H9 (cell line): ENCODE measurements at regions not wholly inside any gene's neighbourhood (a gene's known extent, or its start where the extent isn't known, plus 50 kb on each side); places are given as distances from the start of the nearest gene placed in this dataset.
A peak's percentile ranks its signal among the peaks of the same experiment; 100 is the strongest.

Experiments
- DNase-seq: peaks from one replicate; pipeline ENCODE4 v3.0.0-alpha.2; 2017
- H2AFZ ChIP-seq: one replicate; pipeline ENCODE4 v1.6.1; 2013; ENCODE audit warnings: mild to moderate bottlenecking, low read length, control low read depth, moderate library complexity
- H2AK5ac ChIP-seq: 2 replicates; pipeline ENCODE4 v1.6.1; 2013; ENCODE audit warnings: low read length, control low read depth, mixed read lengths; ENCODE audit not compliant: insufficient read length
- H2BK120ac ChIP-seq: one replicate; pipeline ENCODE4 v1.6.1; 2013; ENCODE audit warnings: low read depth, mild to moderate bottlenecking, low read length, control low read depth, inconsistent platforms; ENCODE audit not compliant: poor library complexity, severe bottlenecking
- H2BK12ac ChIP-seq: 2 replicates; pipeline ENCODE4 v1.6.1; 2013; ENCODE audit warnings: low read length, control low read depth, mixed read lengths, low read depth; ENCODE audit not compliant: insufficient read length
- H2BK15ac ChIP-seq: 2 replicates; pipeline ENCODE4 v1.6.1; 2013; ENCODE audit warnings: low read depth, low read length, control low read depth
- H2BK20ac ChIP-seq: one replicate; pipeline ENCODE4 v1.6.1; 2013; ENCODE audit warnings: low read depth, mild to moderate bottlenecking, low read length, control low read depth, inconsistent platforms; ENCODE audit not compliant: poor library complexity, severe bottlenecking
- H2BK5ac ChIP-seq: 2 replicates; pipeline ENCODE4 v1.6.1; 2013; ENCODE audit warnings: low read length, control low read depth, mixed read lengths; ENCODE audit not compliant: insufficient read length
- H3K14ac ChIP-seq: 2 replicates; pipeline ENCODE4 v1.6.1; 2013; ENCODE audit warnings: low read length, control low read depth; ENCODE audit not compliant: insufficient read depth
- H3K18ac ChIP-seq: 2 replicates; pipeline ENCODE4 v1.6.1; 2013; ENCODE audit warnings: low read depth, mild to moderate bottlenecking, mixed read lengths, low read length, control low read depth; ENCODE audit not compliant: insufficient read length
- H3K23ac ChIP-seq: 2 replicates; pipeline ENCODE4 v1.6.1; 2013; ENCODE audit warnings: low read length, control low read depth, mixed read lengths, low read depth; ENCODE audit not compliant: insufficient read length
- H3K23me2 ChIP-seq: 2 replicates; pipeline ENCODE4 v1.6.1; 2013; ENCODE audit warnings: low read depth, mild to moderate bottlenecking, mixed read lengths, low read length, control low read depth; ENCODE audit not compliant: insufficient read length, poor library complexity, severe bottlenecking
- H3K27ac ChIP-seq: 2 replicates; pipeline ENCODE4 v1.5.1; 2013; ENCODE audit warnings: low read length, control low read depth, mixed read lengths, low read depth; ENCODE audit not compliant: insufficient read length
- H3K27me3 ChIP-seq: 2 replicates; pipeline ENCODE4 v1.6.1; 2013; ENCODE audit warnings: low read length, control low read depth, inconsistent platforms; ENCODE audit not compliant: insufficient read depth
- H3K4ac ChIP-seq: 2 replicates; pipeline ENCODE4 v1.6.1; 2013; ENCODE audit warnings: low read depth, mild to moderate bottlenecking, control low read depth, inconsistent platforms, low read length, moderate library complexity
- H3K4me1 ChIP-seq: 2 replicates; pipeline ENCODE4 v1.6.1; 2013; ENCODE audit warnings: low read length, control low read depth, inconsistent platforms; ENCODE audit not compliant: insufficient read depth
- H3K4me2 ChIP-seq: 2 replicates; pipeline ENCODE4 v1.6.1; 2013; ENCODE audit warnings: low read length, control low read depth, mixed read lengths; ENCODE audit not compliant: insufficient read length, insufficient read depth
- H3K56ac ChIP-seq: 2 replicates; pipeline ENCODE4 v1.6.1; 2013; ENCODE audit warnings: low read depth, mild to moderate bottlenecking, mixed read lengths, low read length, control low read depth; ENCODE audit not compliant: insufficient read length
- H3K79me1 ChIP-seq: 2 replicates; pipeline ENCODE4 v1.6.1; 2013; ENCODE audit warnings: low read depth, mild to moderate bottlenecking, moderate library complexity, low read length, control low read depth, inconsistent platforms; ENCODE audit not compliant: insufficient read depth, poor library complexity, severe bottlenecking
- H3K79me2 ChIP-seq: 2 replicates; pipeline ENCODE4 v1.6.1; 2013; ENCODE audit warnings: low read length, control low read depth, inconsistent platforms; ENCODE audit not compliant: insufficient read depth
- H3K9ac ChIP-seq: 2 replicates; pipeline ENCODE4 v1.6.1; 2013; ENCODE audit warnings: low read length, control low read depth, mixed read lengths; ENCODE audit not compliant: insufficient read length; ENCODE audit errors: extremely low read depth
- H3K9me3 ChIP-seq: one replicate; pipeline ENCODE4 v1.6.1; 2013; ENCODE audit warnings: low read depth, low read length, inconsistent platforms; ENCODE audit not compliant: control insufficient read depth
- H3T11ph ChIP-seq: one replicate; pipeline ENCODE4 v1.6.1; 2013; ENCODE audit warnings: mild to moderate bottlenecking, low read length, control low read depth, inconsistent platforms
- H4K20me1 ChIP-seq: one replicate; pipeline ENCODE4 v1.6.1; 2013; ENCODE audit not compliant: control insufficient read depth, insufficient read length, insufficient read depth
- H4K5ac ChIP-seq: 2 replicates; pipeline ENCODE4 v1.6.1; 2013; ENCODE audit warnings: low read depth, mild to moderate bottlenecking, mixed read lengths, low read length, control low read depth; ENCODE audit not compliant: insufficient read length
- H4K8ac ChIP-seq: replicated peaks from 2 replicates; pipeline ENCODE4 v1.6.1; 2013; ENCODE audit warnings: low read length, control low read depth, mixed read lengths, low read depth; ENCODE audit not compliant: insufficient read length
- H4K91ac ChIP-seq: 2 replicates; pipeline ENCODE4 v1.6.1; 2013; ENCODE audit warnings: low read depth, mild to moderate bottlenecking, moderate library complexity, mixed read lengths, low read length, control low read depth; ENCODE audit not compliant: insufficient read length
- H3K27ac Mint-ChIP-seq, 3 experiments: 2 replicates in 2 of 3; 3 replicates in 1 of 3; pipeline ENCODE4 v1.8.0; 2020 to 2021; ENCODE audit warnings: mixed read lengths in 3 of 3, mild to moderate bottlenecking in 1 of 3, moderate library complexity in 1 of 3
- H3K27me3 Mint-ChIP-seq: 2 replicates; pipeline ENCODE4 v1.8.0; 2021; ENCODE audit warnings: low read depth, mild to moderate bottlenecking, moderate library complexity, mixed read lengths
- H3K36me3 Mint-ChIP-seq, 3 experiments: 2 replicates in 2 of 3; 3 replicates in 1 of 3; pipeline ENCODE4 v1.8.0; 2020 to 2021; ENCODE audit warnings: low read depth in 3 of 3, mixed read lengths in 3 of 3; ENCODE audit not compliant: insufficient read depth in 1 of 3
- H3K4me1 Mint-ChIP-seq, 2 experiments: 2 replicates each; pipeline ENCODE4 v1.8.0; 2020; ENCODE audit warnings: mixed read lengths in 2 of 2
- H3K4me3 Mint-ChIP-seq, 2 experiments: 2 replicates in 1 of 2; 3 replicates in 1 of 2; pipeline ENCODE4 v1.8.0; 2020 to 2021; ENCODE audit warnings: mild to moderate bottlenecking in 2 of 2, mixed read lengths in 2 of 2, moderate library complexity in 1 of 2
- H3K9me3 Mint-ChIP-seq, 2 experiments: 2 replicates in 1 of 2; 3 replicates in 1 of 2; pipeline ENCODE4 v1.8.0; 2020; ENCODE audit warnings: mild to moderate bottlenecking in 2 of 2, mixed read lengths in 2 of 2, moderate library complexity in 1 of 2
- WGBS: extraction: QIAGEN DNeasy Blood & Tissue Kit; methylation state at CpG from one replicate; pipeline ENCODE4 v1.1.7; 2013; ENCODE audit warnings: missing lambda C conversion rate, low lambda C conversion rate, mixed read lengths; ENCODE audit not compliant: insufficient read length; ENCODE audit errors: extremely low coverage; 5-methylcytosine and 5-hydroxymethylcytosine counted together
- TF ChIP-seq, protein P1 (sequence below): fragments of 200-600 bp; sonication (generic); conservative IDR thresholded peaks from 3 replicates; pipeline ENCODE4 v1.8.0; 2021; ENCODE audit warnings: antibody characterized with exemption, mild to moderate bottlenecking

DNA sequence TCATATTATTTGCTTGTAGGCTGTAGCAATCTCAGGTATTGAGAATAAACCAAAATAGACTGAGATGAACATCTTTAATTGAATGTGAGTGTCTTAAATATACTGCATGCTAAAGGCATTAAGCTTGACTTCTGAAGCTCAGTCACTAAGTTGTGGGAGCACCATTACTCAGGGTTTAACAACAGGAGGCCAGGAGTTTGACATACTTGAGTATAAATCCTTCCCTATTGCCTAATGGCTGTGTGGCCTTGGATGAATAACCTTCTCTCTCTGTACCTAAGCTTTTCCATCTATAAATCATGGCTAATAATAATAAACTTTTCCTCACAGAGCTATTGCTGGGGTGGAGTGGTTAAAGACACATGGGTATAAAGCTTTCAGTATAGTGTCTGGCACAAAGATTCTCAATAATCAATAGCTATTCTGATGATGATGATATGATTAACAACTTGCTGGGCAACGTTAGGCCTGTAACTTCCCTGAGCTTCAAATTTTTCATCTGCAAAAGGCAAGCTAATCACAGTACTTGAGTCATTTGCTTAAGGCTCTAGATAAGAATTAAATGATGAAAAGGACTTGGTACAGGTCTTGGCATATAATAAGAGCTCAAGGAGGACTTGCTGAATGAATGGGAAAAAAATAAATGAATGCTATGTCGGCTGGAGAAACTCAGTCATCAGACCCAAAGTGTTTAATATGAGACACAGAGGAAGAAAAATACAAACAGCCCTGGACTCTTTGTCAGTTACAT lies 174.0 kb upstream of the IL12B start:
- H4K5ac ChIP-seq, result no peak overlapping the region
- H2BK120ac ChIP-seq, result no peak overlapping the region
- H3T11ph ChIP-seq, result no peak overlapping the region
- no peak overlapping the region for H3K4me3 Mint-ChIP-seq
- H3K23me2 ChIP-seq, result peaks cover 4% of the 10 kb centered on the region
- H3K23ac ChIP-seq, result no peak overlapping the region
- H3K4me1 Mint-ChIP-seq, result no peaks in the 10 kb centered on the region; a peak in 1 of 4 replicates
- no peaks in the 10 kb centered on the region for H3K9me3 ChIP-seq
- H3K79me1 ChIP-seq, result no peaks in the 10 kb centered on the region
- H4K20me1 ChIP-seq, result no peaks in the 10 kb centered on the region
- H2BK20ac ChIP-seq, result no peak overlapping the region
- no peak overlapping the region for H3K56ac ChIP-seq
- DNase-seq, result no peak
- TF ChIP-seq, protein P1, sequence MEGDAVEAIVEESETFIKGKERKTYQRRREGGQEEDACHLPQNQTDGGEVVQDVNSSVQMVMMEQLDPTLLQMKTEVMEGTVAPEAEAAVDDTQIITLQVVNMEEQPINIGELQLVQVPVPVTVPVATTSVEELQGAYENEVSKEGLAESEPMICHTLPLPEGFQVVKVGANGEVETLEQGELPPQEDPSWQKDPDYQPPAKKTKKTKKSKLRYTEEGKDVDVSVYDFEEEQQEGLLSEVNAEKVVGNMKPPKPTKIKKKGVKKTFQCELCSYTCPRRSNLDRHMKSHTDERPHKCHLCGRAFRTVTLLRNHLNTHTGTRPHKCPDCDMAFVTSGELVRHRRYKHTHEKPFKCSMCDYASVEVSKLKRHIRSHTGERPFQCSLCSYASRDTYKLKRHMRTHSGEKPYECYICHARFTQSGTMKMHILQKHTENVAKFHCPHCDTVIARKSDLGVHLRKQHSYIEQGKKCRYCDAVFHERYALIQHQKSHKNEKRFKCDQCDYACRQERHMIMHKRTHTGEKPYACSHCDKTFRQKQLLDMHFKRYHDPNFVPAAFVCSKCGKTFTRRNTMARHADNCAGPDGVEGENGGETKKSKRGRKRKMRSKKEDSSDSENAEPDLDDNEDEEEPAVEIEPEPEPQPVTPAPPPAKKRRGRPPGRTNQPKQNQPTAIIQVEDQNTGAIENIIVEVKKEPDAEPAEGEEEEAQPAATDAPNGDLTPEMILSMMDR, result no peak
- no peak overlapping the region for H3K9ac ChIP-seq
- H3K14ac ChIP-seq, result no peak overlapping the region
- no peak overlapping the region for H2AK5ac ChIP-seq
- H4K8ac ChIP-seq, result no peak overlapping the region
- H3K27ac Mint-ChIP-seq, result 0 out of 7 replicates have a peak overlapping the region, but pooled peaks of 1 of the 3 experiments have one; percentile 34
- no peaks in the 10 kb centered on the region for H3K27me3 ChIP-seq
- H3K18ac ChIP-seq, result no peak overlapping the region
- no peak overlapping the region for H2BK15ac ChIP-seq
- no peak overlapping the region for H3K27ac ChIP-seq
- no peak overlapping the region for H3K4ac ChIP-seq
- no peak overlapping the region for H2BK12ac ChIP-seq
- H2BK5ac ChIP-seq, result no peak overlapping the region
- no peaks in the 10 kb centered on the region for H3K4me1 ChIP-seq
- no CpG with 5 or more reads among the region's 2 CpGs for WGBS
- no peak overlapping the region for H3K4me2 ChIP-seq
- no peak overlapping the region for H4K91ac ChIP-seq
- no peaks in the 10 kb centered on the region for H3K79me2 ChIP-seq
- H3K27me3 Mint-ChIP-seq, result no peaks in the 10 kb centered on the region
- H3K36me3 Mint-ChIP-seq, result no peaks in the 10 kb centered on the region; a peak in 1 of 7 replicates
- H3K9me3 Mint-ChIP-seq, result peaks cover 3 to 6% of the 10 kb centered on the region in 2 experiments; a peak in 4 of 5 replicates
- H2AFZ ChIP-seq, result no peak overlapping the region
